WTC11 (cell line): ENCODE measurements at regions not wholly inside any gene's neighbourhood (a gene's known extent, or its start where the extent isn't known, plus 50 kb on each side); places are given as distances from the start of the nearest gene placed in this dataset.
"Not testable (repeated sequence)": the region's sequence is repeated elsewhere in the genome, so short reads cannot be mapped to it uniquely, and the experiment has no call there.

ENCODE experiments used
- ATAC-seq: fragments of 200-7000 bp; cut with Tn5 transposase; 2 replicates; pipeline ENCODE4 v1.10.0; 2021; ENCODE audit warnings: mild to moderate bottlenecking, moderate library complexity
- CTCF ChIA-PET: fragments of 300-600 bp; sonication (Branson Sonifier 250); formaldehyde crosslinking; loops from one replicate; lab custom pipeline; 2021; ENCODE audit warnings: antibody characterized with exemption; lab: Charles Lee
- POLR2A ChIA-PET: fragments of 350-600 bp; sonication (Branson Sonifier 250); formaldehyde crosslinking; loops from one replicate; lab custom pipeline; 2021; ENCODE audit warnings: antibody characterized with exemption; lab: Charles Lee
- DNase-seq: peaks from one replicate; pipeline ENCODE4 v3.0.0; 2021; ENCODE audit warnings: low spot score
- H3K27ac Mint-ChIP-seq: 2 replicates; pipeline ENCODE4 v1.8.0; 2021; ENCODE audit warnings: mixed read lengths
- H3K27me3 Mint-ChIP-seq: 2 replicates; pipeline ENCODE4 v1.8.0; 2021; ENCODE audit warnings: low read depth, mild to moderate bottlenecking, moderate library complexity, mixed read lengths
- H3K36me3 Mint-ChIP-seq: 2 replicates; pipeline ENCODE4 v1.8.0; 2021; ENCODE audit warnings: mixed read lengths
- H3K4me1 Mint-ChIP-seq: 2 replicates; pipeline ENCODE4 v1.8.0; 2022; ENCODE audit warnings: mixed read lengths
- H3K4me3 Mint-ChIP-seq: 2 replicates; pipeline ENCODE4 v1.8.0; 2021; ENCODE audit warnings: mild to moderate bottlenecking, moderate library complexity, mixed read lengths
- H3K9me3 Mint-ChIP-seq: 2 replicates; pipeline ENCODE4 v1.8.0; 2021; ENCODE audit warnings: mixed read lengths
- AR ChIP-seq: fragments of 250-450 bp; sonication (Bioruptor Pico); IDR thresholded peaks from 2 replicates; pipeline ENCODE4 v1.9.0; 2021; ENCODE audit warnings: mild to moderate bottlenecking
- ATF1 ChIP-seq: sonication (generic); formaldehyde crosslinking; IDR thresholded peaks from 2 replicates; pipeline ENCODE4 v1.8.1; 2023; ENCODE audit warnings: mild to moderate bottlenecking, moderate library complexity, missing genetic modification reagents
- ETV6 ChIP-seq: sonication (generic); formaldehyde crosslinking; IDR thresholded peaks from 2 replicates; pipeline ENCODE4 v1.8.1; 2022; ENCODE audit warnings: mild to moderate bottlenecking, missing genetic modification reagents
- FOXJ3 ChIP-seq: sonication (generic); formaldehyde crosslinking; IDR thresholded peaks from 2 replicates; pipeline ENCODE4 v1.9.0; 2021; ENCODE audit warnings: missing genetic modification reagents, mild to moderate bottlenecking, borderline replicate concordance
- GABPB1 ChIP-seq: sonication (generic); formaldehyde crosslinking; IDR thresholded peaks from 2 replicates; pipeline ENCODE4 v1.8.1; 2023; ENCODE audit warnings: mild to moderate bottlenecking, missing genetic modification reagents
- GTF2I ChIP-seq: fragments of 250-450 bp; sonication (Bioruptor Pico); conservative IDR thresholded peaks from 2 replicates; pipeline ENCODE4 v1.4.0; 2021; ENCODE audit warnings: mild to moderate bottlenecking
- KAT7 ChIP-seq: sonication (generic); formaldehyde crosslinking; IDR thresholded peaks from 2 replicates; pipeline ENCODE4 v1.8.1; 2023; ENCODE audit warnings: missing genetic modification reagents, mild to moderate bottlenecking, borderline replicate concordance
- MYBL2 ChIP-seq: sonication (generic); formaldehyde crosslinking; IDR thresholded peaks from 2 replicates; pipeline ENCODE4 v1.8.1; 2023; ENCODE audit warnings: mild to moderate bottlenecking, moderate library complexity, missing genetic modification reagents
- NR3C1 ChIP-seq: sonication (generic); formaldehyde crosslinking; conservative IDR thresholded peaks from 2 replicates; pipeline ENCODE4 v1.8.1; 2023; ENCODE audit warnings: low read depth, mild to moderate bottlenecking, missing genetic modification reagents
- SMAD4 ChIP-seq: sonication (generic); formaldehyde crosslinking; IDR thresholded peaks from 2 replicates; pipeline ENCODE4 v1.8.0; 2022; ENCODE audit warnings: mild to moderate bottlenecking, missing genetic modification reagents
- STAT6 ChIP-seq: sonication (generic); formaldehyde crosslinking; conservative IDR thresholded peaks from 2 replicates; pipeline ENCODE4 v1.8.1; 2023; ENCODE audit warnings: mild to moderate bottlenecking, low read depth, missing genetic modification reagents, moderate library complexity
- ZNF121 ChIP-seq: sonication (generic); formaldehyde crosslinking; IDR thresholded peaks from 2 replicates; pipeline ENCODE4 v1.8.0; 2023; ENCODE audit warnings: missing genetic modification reagents
- ZNF232 ChIP-seq: sonication (generic); formaldehyde crosslinking; IDR thresholded peaks from 2 replicates; pipeline ENCODE4 v1.8.0; 2022; ENCODE audit warnings: mild to moderate bottlenecking, missing genetic modification reagents
- ZNF263 ChIP-seq: sonication (generic); formaldehyde crosslinking; IDR thresholded peaks from 2 replicates; pipeline ENCODE4 v1.8.1; 2022; ENCODE audit warnings: low read depth, mild to moderate bottlenecking, moderate library complexity, missing genetic modification reagents
- TF ChIP-seq, protein P1 (sequence below): sonication (generic); formaldehyde crosslinking; IDR thresholded peaks from 2 replicates; pipeline ENCODE4 v1.8.1; 2023; ENCODE audit warnings: mild to moderate bottlenecking, missing genetic modification reagents, moderate library complexity
- TF ChIP-seq, protein P2 (sequence below): fragments of 250-450 bp; sonication (Bioruptor Pico); IDR thresholded peaks from 2 replicates; pipeline ENCODE4 v1.9.0; 2021; ENCODE audit warnings: moderate library complexity, mild to moderate bottlenecking, inconsistent platforms, borderline replicate concordance

DNA sequence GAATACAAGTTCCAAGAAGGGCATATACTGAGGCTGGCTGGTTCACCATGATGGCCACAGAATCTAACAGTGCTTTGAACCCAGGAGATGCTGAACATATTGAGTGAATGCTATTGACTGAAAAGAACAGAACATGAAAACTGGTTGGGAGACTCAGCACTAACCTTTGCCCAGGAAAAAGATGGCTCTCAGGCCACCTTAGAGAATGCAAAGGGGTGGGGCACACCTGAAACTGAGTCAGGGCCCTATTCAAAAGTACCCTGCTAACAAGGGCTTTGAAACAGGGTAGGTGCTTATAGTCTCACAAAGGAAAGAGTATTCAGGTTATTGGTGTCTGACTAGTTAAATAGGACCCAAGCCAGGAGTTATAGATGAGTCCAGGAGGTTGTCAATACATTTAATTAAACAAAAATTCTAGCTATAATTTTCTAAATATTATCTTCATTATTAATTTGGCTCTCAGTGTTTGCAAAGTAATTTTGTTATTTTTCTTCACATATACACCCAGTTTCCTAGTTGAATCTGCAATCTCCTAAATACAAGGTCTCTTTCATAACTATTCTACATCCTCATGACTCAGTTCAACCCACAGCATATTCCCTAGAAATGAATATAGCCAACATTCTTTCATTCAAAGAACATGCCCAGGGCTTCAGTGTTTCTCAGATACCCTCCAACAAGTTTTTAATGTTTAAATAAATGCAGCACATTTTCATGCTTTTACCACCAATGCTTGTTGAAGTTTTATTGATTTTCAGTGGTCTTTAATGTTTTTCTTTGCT lies 144.2 kb upstream of the RAPGEF2 start:
- Mint-ChIP-seq H3K27ac (no peak overlapping the region), H3K4me1 (peaks cover 29% of the 10 kb centered on the region), H3K9me3 (peaks cover 8% of the 10 kb centered on the region), H3K36me3 (no peaks in the 10 kb centered on the region; the same call in 1 of the 2 replicates), H3K4me3 (no peak overlapping the region), H3K27me3 (no peaks in the 10 kb centered on the region)
- DNase-seq (no peak), ATAC-seq (no peak)
- TF ChIP-seq, protein P1, sequence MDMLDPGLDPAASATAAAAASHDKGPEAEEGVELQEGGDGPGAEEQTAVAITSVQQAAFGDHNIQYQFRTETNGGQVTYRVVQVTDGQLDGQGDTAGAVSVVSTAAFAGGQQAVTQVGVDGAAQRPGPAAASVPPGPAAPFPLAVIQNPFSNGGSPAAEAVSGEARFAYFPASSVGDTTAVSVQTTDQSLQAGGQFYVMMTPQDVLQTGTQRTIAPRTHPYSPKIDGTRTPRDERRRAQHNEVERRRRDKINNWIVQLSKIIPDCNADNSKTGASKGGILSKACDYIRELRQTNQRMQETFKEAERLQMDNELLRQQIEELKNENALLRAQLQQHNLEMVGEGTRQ (CRISPR knock-in tag), result no peak
- no peak for TF ChIP-seq ZNF263
- POLR2A ChIA-PET, result no interaction called here
- CTCF ChIA-PET, result no interaction called here

DNA sequence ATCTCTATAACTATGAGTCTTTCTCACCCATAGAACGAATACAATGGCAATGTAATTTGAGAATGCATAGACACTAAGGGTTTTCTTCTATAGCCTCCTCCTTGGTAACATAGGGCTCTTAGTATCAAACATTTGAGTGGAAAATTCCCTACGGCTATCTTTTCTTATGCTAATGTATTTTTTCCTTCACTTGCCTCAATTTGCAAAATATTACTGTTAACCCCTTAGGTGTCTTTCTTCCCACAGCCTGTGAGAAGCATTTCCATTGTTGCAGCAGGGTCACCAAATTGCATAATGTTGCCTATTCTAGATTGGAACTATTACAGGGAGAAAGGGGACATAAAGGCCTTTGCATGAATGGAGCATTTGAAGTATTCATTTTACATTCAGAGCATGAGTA lies 140.5 kb upstream of the RAPGEF2 start:
- ATAC-seq (no peak; the same call in 1 of the 2 replicates), DNase-seq (no peak)
- no peak overlapping the region for H3K4me3 Mint-ChIP-seq
- H3K36me3 Mint-ChIP-seq, result no peaks in the 10 kb centered on the region
- peaks cover 51% of the 10 kb centered on the region for H3K4me1 Mint-ChIP-seq
- H3K27ac Mint-ChIP-seq, result peak overlapping the region; percentile 78
- H3K9me3 Mint-ChIP-seq, result peaks cover 8% of the 10 kb centered on the region
- no peak for TF ChIP-seq ATF1
- TF ChIP-seq ZNF232 (CRISPR knock-in tag), result no peak
- TF ChIP-seq FOXJ3 (CRISPR knock-in tag), result no peak
- TF ChIP-seq GTF2I (CRISPR knock-in tag), result no peak
- no peak for TF ChIP-seq KAT7 (CRISPR knock-in tag)
- no peak for TF ChIP-seq MYBL2 (CRISPR knock-in tag)
- TF ChIP-seq AR (CRISPR knock-in tag), result no peak
- TF ChIP-seq SMAD4 (CRISPR knock-in tag), result no peak
- TF ChIP-seq, protein P2, sequence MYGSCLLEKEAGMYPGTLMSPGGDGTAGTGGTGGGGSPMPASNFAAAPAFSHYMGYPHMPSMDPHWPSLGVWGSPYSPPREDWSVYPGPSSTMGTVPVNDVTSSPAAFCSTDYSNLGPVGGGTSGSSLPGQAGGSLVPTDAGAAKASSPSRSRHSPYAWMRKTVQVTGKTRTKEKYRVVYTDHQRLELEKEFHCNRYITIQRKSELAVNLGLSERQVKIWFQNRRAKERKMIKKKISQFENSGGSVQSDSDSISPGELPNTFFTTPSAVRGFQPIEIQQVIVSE (CRISPR knock-in tag), result no peak
- TF ChIP-seq ETV6 (CRISPR knock-in tag), result no peak
- TF ChIP-seq GABPB1 (CRISPR knock-in tag), result no peak
- TF ChIP-seq NR3C1 (CRISPR knock-in tag), result no peak
- no peak for TF ChIP-seq STAT6 (CRISPR knock-in tag)
- CTCF ChIA-PET, result no interaction called here
- POLR2A ChIA-PET, result no interaction called here
- H3K27me3 Mint-ChIP-seq, result no peaks in the 10 kb centered on the region

GRCh38 chr4:158963282-158963681 lies 139.6 kb upstream of the RAPGEF2 start:
- not testable (repeated sequence) for H3K27me3 Mint-ChIP-seq, H3K9me3 Mint-ChIP-seq, H3K36me3 Mint-ChIP-seq, ATAC-seq, H3K4me3 Mint-ChIP-seq, DNase-seq
- Mint-ChIP-seq H3K27ac (peak overlapping the region; percentile 24; the same call in 1 of the 2 replicates), H3K4me1 (peaks cover 51% of the 10 kb centered on the region)
- ChIA-PET CTCF (interaction anchor here (0.6 kb wide), 1 partner anchor 148 kb away, joined by 3 read pairs; no protein-coding TSS in a partner anchor), POLR2A (interaction anchor here (0.6 kb wide), 1 partner anchor 229 kb away, joined by 3 read pairs; no protein-coding TSS in a partner anchor)
- TF ChIP-seq ZNF121, result peak; percentile 97
